Prostate gland (tissue), 2 donors: ENCODE measurements at regions not wholly inside any gene's neighbourhood (a gene's known extent, or its start where the extent isn't known, plus 50 kb on each side); places are given as distances from the start of the nearest gene placed in this dataset.

ENCODE experiments used
- DNase-seq: peaks from one replicate; pipeline ENCODE4 v3.0.0-alpha.2; 2019; ENCODE audit warnings: low spot score
- H3K27ac ChIP-seq, 2 donors: fragments of 200-600 bp; sonication (generic); 2 replicates each; pipeline ENCODE4 v1.5.1; 2017 to 2019
- H3K27me3 ChIP-seq: fragments of 200-600 bp; sonication (generic); replicated peaks from 2 replicates; pipeline ENCODE4 v1.5.1; 2019; ENCODE audit not compliant: insufficient read depth
- H3K36me3 ChIP-seq, 2 donors: fragments of 200-600 bp; sonication (generic); 1 replicate in 1 of 2; 2 replicates in 1 of 2; pipeline versions ENCODE4 v1.5.1 to v1.8.1; 2017 to 2019
- H3K4me1 ChIP-seq: fragments of 200-600 bp; sonication (generic); replicated peaks from 2 replicates; pipeline ENCODE4 v1.5.1; 2019
- H3K4me3 ChIP-seq, 2 donors: fragments of 200-600 bp; sonication (generic); 2 replicates each; pipeline ENCODE4 v1.5.1; 2017 to 2019
- H3K9me3 ChIP-seq: fragments of 200-600 bp; sonication (generic); 2 replicates; pipeline ENCODE4 v1.5.1; 2017
- CTCF ChIP-seq, 4 experiments: fragments of 200-600 bp in 2 of 4; fragments of 450-650 bp in 2 of 4; sonication (generic) in 2 of 4; IDR thresholded peaks; 1 replicate in 3 of 4; 2 replicates in 1 of 4; pipeline ENCODE4 v1.5.1; 2016 to 2019; ENCODE audit warnings: antibody characterized with exemption in 4 of 4, mild to moderate bottlenecking in 2 of 4, moderate library complexity in 2 of 4
- POLR2A ChIP-seq: fragments of 450-650 bp; IDR thresholded peaks from one replicate; pipeline ENCODE4 v1.6.1; 2016; ENCODE audit warnings: antibody characterized with exemption, mild to moderate bottlenecking
- POLR2AphosphoS5 ChIP-seq: sonication (generic); formaldehyde crosslinking; IDR thresholded peaks from one replicate; pipeline ENCODE4 v1.6.1; 2017; ENCODE audit warnings: antibody characterized with exemption
- WGBS: methylation state at CpG from one replicate; pipeline ENCODE4 v1.1.5; 2018; 5-methylcytosine and 5-hydroxymethylcytosine counted together
- intact Hi-C: fragments of 100-400 bp; cut with DNase I; formaldehyde crosslinking; loops from one replicate; pipeline ENCODE4 v1.14.2; 2022

GRCh38 chr10:124206616-124207015 is 113.2 kb upstream of the CHST15 start:
- H3K4me1 ChIP-seq: no peaks in the 10 kb centered on the region
- H3K27ac ChIP-seq: no peak overlapping the region
- no peak overlapping the region for H3K4me3 ChIP-seq
- no peaks in the 10 kb centered on the region for H3K36me3 ChIP-seq
- DNase-seq: no peak
- no peaks in the 10 kb centered on the region for H3K27me3 ChIP-seq
- intact Hi-C loops: no loop called here
- TF ChIP-seq POLR2AphosphoS5 (no peak), CTCF (IDR thresholded peaks at IDR 0.05) (no peak), POLR2A (no peak)
- 47% methylated on average over 3 of the region's 4 CpGs for WGBS
- H3K9me3 ChIP-seq: no peaks in the 10 kb centered on the region

- Histone ChIP-seq H3K4me1 (no peaks in the 10 kb centered on the region), H3K27me3 (no peaks in the 10 kb centered on the region), H3K4me3 (no peak overlapping the region), H3K36me3 (no peaks in the 10 kb centered on the region), H3K9me3 (no peaks in the 10 kb centered on the region), H3K27ac (no peak overlapping the region)
- DNase-seq: no peak
- WGBS: 57% methylated on average over 1 of the region's 1 CpG
- intact Hi-C loops: no loop called here
- TF ChIP-seq POLR2AphosphoS5: no peak
- TF ChIP-seq POLR2A: no peak
- TF ChIP-seq CTCF (IDR thresholded peaks at IDR 0.05): no peak
Observed at GRCh38 chr10:124205432-124205831, 112.0 kb upstream of the CHST15 start.

GRCh38 chr10:124204726-124205125 is 111.3 kb upstream of the CHST15 start:
- intact Hi-C loops: no loop called here
- no peak for DNase-seq
- Histone ChIP-seq H3K4me1 (no peaks in the 10 kb centered on the region), H3K36me3 (no peaks in the 10 kb centered on the region), H3K27ac (no peak overlapping the region), H3K9me3 (no peaks in the 10 kb centered on the region), H3K4me3 (no peak overlapping the region), H3K27me3 (no peaks in the 10 kb centered on the region)
- WGBS: 93% methylated on average over 3 of the region's 3 CpGs
- no peak for TF ChIP-seq CTCF (IDR thresholded peaks at IDR 0.05)
- TF ChIP-seq POLR2AphosphoS5: no peak
- no peak for TF ChIP-seq POLR2A

- intact Hi-C loops: no loop called here
- Histone ChIP-seq H3K9me3 (no peaks in the 10 kb centered on the region), H3K27me3 (no peaks in the 10 kb centered on the region), H3K27ac (no peak overlapping the region), H3K36me3 (no peaks in the 10 kb centered on the region), H3K4me3 (no peak overlapping the region), H3K4me1 (no peaks in the 10 kb centered on the region)
- TF ChIP-seq CTCF (IDR thresholded peaks at IDR 0.05) (no peak), POLR2AphosphoS5 (no peak), POLR2A (no peak)
- WGBS: 91% methylated on average over 4 of the region's 4 CpGs
- DNase-seq: no peak
Observed at GRCh38 chr10:124200011-124200410, 106.6 kb upstream of the CHST15 start.

- no peaks in the 10 kb centered on the region for H3K27me3 ChIP-seq
- 88% methylated on average over 2 of the region's 2 CpGs for WGBS
- no peaks in the 10 kb centered on the region for H3K36me3 ChIP-seq
- H3K9me3 ChIP-seq: no peaks in the 10 kb centered on the region
- H3K4me3 ChIP-seq: no peak overlapping the region
- H3K4me1 ChIP-seq: no peaks in the 10 kb centered on the region
- intact Hi-C loops: no loop called here
- TF ChIP-seq POLR2A (no peak), CTCF (IDR thresholded peaks at IDR 0.05) (no peak), POLR2AphosphoS5 (no peak)
- DNase-seq: no peak
- H3K27ac ChIP-seq: no peak overlapping the region
Observed at GRCh38 chr10:124198871-124199270, 105.5 kb upstream of the CHST15 start.
